ENCODE measurements at regions not wholly inside any gene's neighbourhood (a gene's known extent, or its start where the extent isn't known, plus 50 kb on each side); places are given as distances from the start of the nearest gene placed in this dataset.

DNA sequence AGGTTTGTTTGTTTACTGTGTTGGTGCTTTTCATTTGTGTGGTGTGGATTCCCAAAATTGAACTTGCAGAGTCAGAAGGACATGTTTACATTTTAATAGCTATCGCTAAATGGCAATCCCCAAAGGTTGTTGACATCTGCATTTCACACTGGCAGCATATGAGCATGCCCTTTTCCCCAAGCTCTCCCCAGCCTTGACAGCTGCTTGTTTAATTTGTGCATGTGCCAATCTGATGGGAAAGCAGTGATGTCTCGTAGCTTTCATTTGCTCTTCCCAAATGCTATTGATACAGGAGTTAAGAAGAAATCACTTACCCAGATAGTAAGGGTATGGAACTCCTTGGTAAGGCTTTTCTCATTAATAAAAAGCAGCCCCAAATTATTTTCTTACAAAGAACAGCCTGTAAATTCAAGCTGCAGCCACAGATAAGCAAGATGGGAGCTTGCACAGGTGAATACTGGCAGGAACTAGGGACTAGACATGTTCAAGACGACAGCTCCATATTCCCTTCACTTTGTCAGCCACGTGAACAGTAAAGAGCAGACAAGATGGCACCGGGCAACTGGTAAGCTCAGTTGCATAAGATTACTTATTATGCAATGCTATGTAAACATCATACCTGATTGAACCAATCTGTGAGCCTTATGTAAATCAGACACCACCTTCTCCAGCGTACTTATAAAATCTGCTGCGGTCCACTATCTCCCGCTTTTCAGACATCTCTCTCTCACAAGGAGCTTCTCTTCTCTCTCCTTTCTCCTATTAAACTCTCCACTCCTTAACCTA lies 87.4 kb downstream of the IGLL5 start:
- 95% methylated on average over 4 of the region's 8 CpGs for WGBS (ENCODE audit: insufficient coverage)
- no peak overlapping the region for H3K4me3 Mint-ChIP-seq
- Histone ChIP-seq H3K9me3 (ENCODE audit: control extremely low read depth in 1 of 3, control insufficient read depth in 2 of 3, insufficient read depth in 1 of 3, low read length in 2 of 3) (peaks cover 0 to 4% (median 1%) of the 10 kb centered on the region in 3 donors), H3K79me2 (ENCODE audit: control insufficient read depth, insufficient read depth, low read length) (no peaks in the 10 kb centered on the region), H3K4me2 (replicated peaks; ENCODE audit: low read depth, low read length, poor library complexity, severe bottlenecking) (no peak overlapping the region), H3K36me3 (replicated peaks in 1 of 2; ENCODE audit: control extremely low read depth in 1 of 2, control insufficient read depth in 1 of 2, extremely low read depth in 1 of 2, insufficient read depth in 2 of 2, low read length in 1 of 2) (no peaks in the 10 kb centered on the region), H3K4me1 (ENCODE audit: control insufficient read depth in 2 of 2, insufficient read depth in 2 of 2, low read length in 2 of 2) (no peaks in the 10 kb centered on the region), H3K4me3 (ENCODE audit: control extremely low read depth in 1 of 5, extremely low read depth in 1 of 5, insufficient read depth in 1 of 5, low read depth in 2 of 5, low read length in 4 of 5) (no peak overlapping the region), H2AFZ (ENCODE audit: insufficient read depth, low read depth, low read length, poor library complexity, severe bottlenecking) (no peak overlapping the region), H3K9ac (ENCODE audit: low read length) (no peak overlapping the region), H3K27me3 (replicated peaks in 1 of 4; ENCODE audit: control extremely low read depth in 1 of 4, control insufficient read depth in 3 of 4, insufficient read depth in 4 of 4, low read length in 3 of 4) (no peaks in the 10 kb centered on the region), H3K27ac (ENCODE audit: low read length in 2 of 2) (no peak overlapping the region), H4K20me1 (ENCODE audit: control insufficient read depth, insufficient read depth, low read length, poor library complexity, severe bottlenecking) (no peaks in the 10 kb centered on the region)
- TF ChIP-seq CTCF (IDR thresholded peaks at IDR 0.05) (no peak), EZH2 (IDR thresholded peaks at IDR 0.05; ENCODE audit: borderline replicate concordance, insufficient read depth, low read depth, low read length, poor library complexity, severe bottlenecking) (no peak)
- H3K9me3 Mint-ChIP-seq (ENCODE audit: insufficient read depth), result no peaks in the 10 kb centered on the region
- DNase-seq (no peak), ATAC-seq (ENCODE audit: low read depth) (no peak)
- H3K4me1 Mint-ChIP-seq, result peaks cover 7% of the 10 kb centered on the region
- H3K27me3 Mint-ChIP-seq, result peaks cover 29% of the 10 kb centered on the region
- H3K27ac Mint-ChIP-seq, result no peak overlapping the region
- ChIA-PET CTCF (interaction anchor here (0.7 to 3.6 kb wide), 3 partner anchors 16 to 153 kb away, joined by 4 to 22 read pairs (median 6); no protein-coding TSS in a partner anchor), POLR2A (no interaction called here)
- intact Hi-C loops (cut with micrococcal nuclease), result no loop called here
